ENCODE measurements at regions not wholly inside any gene's neighbourhood (a gene's known extent, or its start where the extent isn't known, plus 50 kb on each side); places are given as distances from the start of the nearest gene placed in this dataset.
"Not testable (repeated sequence)": the region's sequence is repeated elsewhere in the genome, so short reads cannot be mapped to it uniquely, and the experiment has no call there.

GRCh38 chr12:19999805-20000138, 368.6 kb upstream of the PDE3A start:
- ATAC-seq = no peak

DNA sequence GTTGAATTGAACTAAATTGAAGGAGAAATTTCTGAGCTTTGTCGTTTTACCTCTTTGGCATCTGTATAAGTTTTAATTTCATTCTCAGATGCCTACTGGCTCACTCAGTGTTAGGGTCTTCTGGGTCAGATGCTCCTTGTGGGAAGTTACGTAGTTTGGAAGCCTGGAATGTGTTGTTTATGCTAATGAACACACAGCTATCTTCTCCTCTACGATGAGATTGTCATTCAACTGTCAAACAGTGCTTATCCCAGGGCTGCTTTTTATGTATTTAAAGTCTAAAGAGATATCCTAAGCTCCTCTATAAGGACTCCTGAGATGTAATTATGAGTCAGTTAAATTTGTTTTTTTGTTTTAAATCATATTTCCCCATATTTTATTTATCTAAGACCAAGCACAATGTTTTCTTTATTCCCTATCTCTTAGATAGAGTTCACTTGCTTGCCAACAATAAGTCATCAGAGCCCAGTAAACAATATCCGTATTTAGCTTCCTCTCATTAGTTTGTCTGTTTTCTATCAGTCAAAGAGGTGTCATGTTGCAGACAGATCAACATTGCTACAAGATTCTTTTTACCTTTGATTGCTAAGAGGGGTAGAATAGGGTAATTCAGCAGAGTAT, 368.0 kb upstream of the PDE3A start:
- no peak for ATAC-seq

GRCh38 chr12:20003252-20003651, 365.1 kb upstream of the PDE3A start:
- no peak for ATAC-seq

DNA sequence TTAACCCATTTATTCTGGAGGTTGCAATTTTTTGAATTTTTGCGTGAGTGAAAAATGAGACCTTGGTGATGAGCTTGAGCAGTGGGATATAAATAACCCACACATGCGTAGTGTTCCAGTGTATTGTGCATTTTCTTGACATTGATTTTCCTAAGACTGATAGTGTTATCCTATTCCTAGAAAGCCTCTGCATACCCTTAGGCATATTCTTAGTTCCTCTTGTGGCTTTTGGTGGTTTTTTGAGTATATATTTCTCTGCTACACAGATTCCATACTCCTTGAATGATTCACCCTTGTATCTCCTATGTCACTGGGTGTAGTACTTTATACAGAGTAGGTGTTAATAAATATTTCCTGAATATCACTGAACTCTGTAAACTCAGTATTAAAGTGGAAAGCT, 363.4 kb upstream of the PDE3A start:
- ATAC-seq = no peak

GRCh38 chr12:20006871-20007730, 361.2 kb upstream of the PDE3A start:
- ATAC-seq = no peak

GRCh38 chr12:20009965-20010364, 358.4 kb upstream of the PDE3A start:
- not testable (repeated sequence) for ATAC-seq

- ATAC-seq = no peak
These were observed 357.1 kb upstream of the PDE3A start for GRCh38 chr12:20011200-20011599.

- no peak for ATAC-seq
These were observed 350.5 kb upstream of the PDE3A start for GRCh38 chr12:20017802-20018201.

- no peak for ATAC-seq
These were observed 349.9 kb upstream of the PDE3A start for GRCh38 chr12:20018406-20018805.

DNA sequence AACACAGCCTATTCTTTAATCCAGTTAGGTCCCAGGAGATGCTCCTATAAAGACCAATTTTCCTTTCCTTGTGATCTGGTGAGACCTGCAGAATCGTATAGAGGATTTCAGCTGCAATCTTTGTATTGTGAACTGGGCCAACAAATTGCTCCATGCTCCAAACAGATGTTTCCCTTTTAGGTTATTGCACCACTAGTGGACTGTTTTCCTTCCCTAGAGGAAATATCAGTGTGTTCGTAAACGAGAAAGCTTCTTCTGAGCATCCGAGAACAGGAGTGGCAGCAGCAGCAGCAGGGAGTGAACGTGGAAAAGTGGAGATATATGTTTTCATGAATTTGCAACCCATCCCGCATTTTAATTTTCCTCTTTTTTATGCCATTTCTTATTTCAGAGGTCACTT, 344.1 kb upstream of the PDE3A start:
- no peak for ATAC-seq

GRCh38 chr12:20028033-20028432, 340.3 kb upstream of the PDE3A start:
- no peak for ATAC-seq

- ATAC-seq = no peak
These were observed 337.5 kb upstream of the PDE3A start for GRCh38 chr12:20030826-20031225.

DNA sequence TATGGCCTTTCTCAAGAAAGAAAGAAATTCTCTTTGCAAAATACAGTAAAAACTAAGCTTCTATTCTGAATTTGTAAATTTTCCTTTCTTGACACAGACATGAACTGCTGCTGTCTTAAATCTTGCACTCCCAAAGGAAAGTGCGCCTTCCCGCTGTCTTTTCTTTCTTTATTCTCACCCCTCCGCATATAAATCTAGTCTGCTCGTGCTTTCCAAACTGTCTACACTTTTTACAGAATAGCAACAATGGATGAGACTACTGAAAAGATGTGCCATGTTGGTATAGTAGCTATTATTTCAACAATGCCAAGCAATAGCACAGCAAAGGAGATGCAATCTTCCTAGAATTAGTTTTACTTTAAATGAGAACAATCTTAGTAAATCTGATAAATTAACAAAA, 328.8 kb upstream of the PDE3A start:
- no peak for ATAC-seq

GRCh38 chr12:20040184-20040583, 328.2 kb upstream of the PDE3A start:
- ATAC-seq = no peak

- no peak for ATAC-seq
These were observed 327.5 kb upstream of the PDE3A start for GRCh38 chr12:20040831-20041230.

- ATAC-seq = no peak
These were observed 324.0 kb upstream of the PDE3A start for GRCh38 chr12:20044351-20044750.

- ATAC-seq = no peak
These were observed 323.5 kb upstream of the PDE3A start for GRCh38 chr12:20044846-20045245.

- ATAC-seq = no peak
These were observed 320.4 kb upstream of the PDE3A start for GRCh38 chr12:20047901-20048300.

DNA sequence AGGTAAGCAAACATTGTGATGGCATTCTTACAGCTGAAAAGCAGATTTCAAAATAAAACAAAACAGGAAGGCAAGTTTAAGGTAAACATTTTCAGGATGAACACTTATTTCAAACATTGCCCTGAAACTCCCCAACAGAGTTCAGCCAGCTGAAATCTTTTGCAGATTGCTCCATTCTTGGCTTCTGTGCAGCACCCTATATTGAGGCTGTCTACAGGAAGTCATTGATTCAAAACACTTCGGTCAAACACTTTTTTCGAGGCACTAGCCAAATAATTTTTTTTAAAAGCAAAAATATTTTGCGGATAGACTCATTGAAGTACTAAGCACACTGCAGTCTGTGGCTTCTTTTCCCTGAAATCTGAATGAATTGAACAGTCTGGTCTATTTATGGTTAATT, 318.1 kb upstream of the PDE3A start:
- no peak for ATAC-seq

- no peak for ATAC-seq
These were observed 314.6 kb upstream of the PDE3A start for GRCh38 chr12:20053782-20054181.

GRCh38 chr12:20055856-20056255, 312.5 kb upstream of the PDE3A start:
- ATAC-seq = no peak

- ATAC-seq = no peak
These were observed 310.9 kb upstream of the PDE3A start for GRCh38 chr12:20057398-20057797.

DNA sequence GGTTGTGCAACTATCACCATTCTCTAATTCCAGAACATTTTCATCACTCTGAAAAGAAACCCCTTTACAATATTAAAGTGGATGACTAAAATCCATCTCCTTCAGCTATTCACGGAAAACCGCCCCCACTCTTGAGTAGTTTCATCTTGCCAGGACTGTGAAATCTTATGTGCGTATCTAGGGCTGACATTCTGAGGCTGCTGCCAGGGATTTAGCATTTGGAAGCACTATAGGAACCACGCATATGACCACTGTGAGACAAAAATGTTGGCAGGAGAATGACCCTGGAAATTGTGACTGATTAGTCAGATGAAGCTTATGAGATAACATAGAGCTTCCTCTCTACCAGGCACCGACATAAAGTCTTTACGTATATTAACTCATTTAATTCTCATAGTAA, 305.2 kb upstream of the PDE3A start:
- ATAC-seq = no peak

DNA sequence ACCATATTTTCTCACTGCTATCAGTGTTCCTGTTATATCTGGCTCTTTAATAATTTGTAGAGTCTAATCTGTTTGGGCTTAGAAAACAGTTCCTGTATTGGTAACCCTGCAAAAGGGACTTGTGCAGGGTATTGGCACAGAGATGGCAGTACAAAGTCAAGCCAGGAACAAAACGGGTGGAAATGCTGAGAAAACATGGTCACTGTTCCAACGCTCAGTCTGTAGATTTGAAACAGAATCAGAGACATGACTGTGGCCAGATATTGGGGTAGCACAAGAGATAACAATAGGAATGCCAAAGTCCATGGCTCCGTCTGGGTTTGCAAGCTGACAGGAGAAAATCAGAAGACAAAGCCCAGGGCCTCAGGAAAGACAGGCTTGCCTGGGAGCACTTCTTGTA, 290.7 kb upstream of the PDE3A start:
- ATAC-seq = no peak

- no peak for ATAC-seq
These were observed 279.3 kb upstream of the PDE3A start for GRCh38 chr12:20089077-20089476.

All from activated CD4-positive, CD25-positive, alpha-beta regulatory T cell treated with anti-CD3 and anti-CD28 coated beads, Interleukin-2, amount 50 U/mL, for 24 hours (primary cell).